DND-41 (cell line): ENCODE measurements at regions not wholly inside any gene's neighbourhood (a gene's known extent, or its start where the extent isn't known, plus 50 kb on each side); places are given as distances from the start of the nearest gene placed in this dataset.

Experiments
- CTCF ChIP-seq: IDR thresholded peaks from 2 replicates; pipeline ENCODE4 v1.5.1; 2012; ENCODE audit warnings: borderline replicate concordance, low read length, moderate library complexity, mild to moderate bottlenecking; ENCODE audit not compliant: poor library complexity, severe bottlenecking; ENCODE audit errors: extremely low read depth
- EZH2 ChIP-seq: IDR thresholded peaks from 3 replicates; pipeline ENCODE4 v1.6.1; 2012; ENCODE audit warnings: borderline replicate concordance, low read depth, mild to moderate bottlenecking, moderate library complexity, low read length, inconsistent platforms; ENCODE audit not compliant: severe bottlenecking

GRCh38 chr11:110835106-110835505, 122.9 kb upstream of the ARHGAP20 start:
- TF ChIP-seq CTCF (no peak), EZH2 (no peak)
